ENCODE measurements at regions not wholly inside any gene's neighbourhood (a gene's known extent, or its start where the extent isn't known, plus 50 kb on each side); places are given as distances from the start of the nearest gene placed in this dataset.

GRCh38 chr4:112708772-112709171 lies 71.8 kb downstream of the LARP7 start:
- no peak for TF ChIP-seq TFE3 (CRISPR knock-in tag; IDR thresholded peaks at IDR 0.05)
- TF ChIP-seq FOXM1 (IDR thresholded peaks at IDR 0.05; ENCODE audit: low read depth): no peak
- no peak for TF ChIP-seq FOXM1 (CRISPR knock-in tag; IDR thresholded peaks at IDR 0.05; ENCODE audit: low read depth)
- no peak for TF ChIP-seq ZBTB11 (CRISPR knock-in tag; IDR thresholded peaks at IDR 0.05)
- TF ChIP-seq ZFP36 (IDR thresholded peaks at IDR 0.05; ENCODE audit: low read depth, low read length, partially characterized antibody): no peak
- TF ChIP-seq RAD21 (CRISPR knock-in tag; conservative IDR thresholded peaks at IDR 0.05 in 1 of 2, IDR thresholded peaks at IDR 0.05 in 1 of 2): no peak
- TF ChIP-seq SMAD1 (IDR thresholded peaks at IDR 0.05; ENCODE audit: low read depth, low read length, partially characterized antibody): no peak
- no peak for TF ChIP-seq ZFPM2 (CRISPR knock-in tag; IDR thresholded peaks at IDR 0.05)
- no peak for TF ChIP-seq CBX5 (IDR thresholded peaks at IDR 0.05; ENCODE audit: borderline replicate concordance, low read depth)
- TF ChIP-seq YY1 (IDR thresholded peaks at IDR 0.05; ENCODE audit: borderline replicate concordance in 1 of 3, control insufficient read depth in 1 of 3, extremely low read depth in 1 of 3, insufficient read depth in 3 of 3, insufficient read length in 1 of 3, insufficient replicate concordance in 2 of 3, low read depth in 1 of 3, low read length in 2 of 3): no peak
- TF ChIP-seq SPI1 (IDR thresholded peaks at IDR 0.05; ENCODE audit: borderline replicate concordance, low read depth, low read length): no peak
